Left ventricle myocardium inferior (tissue), 1 donor: ENCODE measurements at regions not wholly inside any gene's neighbourhood (a gene's known extent, or its start where the extent isn't known, plus 50 kb on each side); places are given as distances from the start of the nearest gene placed in this dataset.

Experiments used
- DNase-seq: peaks from one replicate; pipeline ENCODE4 v3.0.0-alpha.2; 2020
- H3K27ac ChIP-seq: fragments of 200-600 bp; replicated peaks from 2 replicates; pipeline ENCODE4 v1.8.0; 2021
- H3K27me3 ChIP-seq: fragments of 200-600 bp; 2 replicates; pipeline ENCODE4 v1.8.0; 2021; ENCODE audit warnings: low read depth
- H3K36me3 ChIP-seq: fragments of 200-600 bp; 2 replicates; pipeline ENCODE4 v1.8.0; 2021
- H3K4me1 ChIP-seq: fragments of 200-600 bp; 2 replicates; pipeline ENCODE4 v1.8.0; 2021
- H3K4me3 ChIP-seq: fragments of 200-600 bp; 2 replicates; pipeline ENCODE4 v1.8.0; 2021; ENCODE audit warnings: mild to moderate bottlenecking, moderate library complexity
- H3K9me3 ChIP-seq: fragments of 200-600 bp; replicated peaks from 2 replicates; pipeline ENCODE4 v1.8.0; 2021
- CTCF ChIP-seq: fragments of 200-600 bp; IDR thresholded peaks from 2 replicates; pipeline ENCODE4 v1.8.0; 2021; ENCODE audit warnings: antibody characterized with exemption, mild to moderate bottlenecking, borderline replicate concordance
- intact Hi-C: fragments of 100-400 bp; cut with micrococcal nuclease; formaldehyde crosslinking; loops from one replicate; pipeline ENCODE4 v1.11.0; 2022
- donor health status: DM: no; HTN: yes; CAD: no; lungs with severe emphysema.

GRCh38 chr12:74971201-74971600 lies 238.4 kb downstream of the KCNC2 start:
- intact Hi-C loops: no loop called here
- peaks cover 15% of the 10 kb centered on the region for H3K9me3 ChIP-seq
- no peak for TF ChIP-seq CTCF

GRCh38 chr12:74977832-74978481 lies 231.7 kb downstream of the KCNC2 start:
- intact Hi-C loops: no loop called here
- Histone ChIP-seq H3K4me1 (no peaks in the 10 kb centered on the region), H3K27me3 (no peaks in the 10 kb centered on the region), H3K4me3 (no peak overlapping the region), H3K27ac (no peak overlapping the region), H3K9me3 (no peaks in the 10 kb centered on the region), H3K36me3 (no peaks in the 10 kb centered on the region)
- TF ChIP-seq CTCF: no peak
- no peak for DNase-seq

More at GRCh38 chr12:74971201-74971600, 238.4 kb downstream of the KCNC2 start:
- no peak overlapping the region for H3K27ac ChIP-seq
- no peaks in the 10 kb centered on the region for H3K4me1 ChIP-seq
- no peaks in the 10 kb centered on the region for H3K36me3 ChIP-seq
- no peaks in the 10 kb centered on the region for H3K27me3 ChIP-seq
- no peak overlapping the region for H3K4me3 ChIP-seq
- DNase-seq: no peak

- no peaks in the 10 kb centered on the region for H3K27me3 ChIP-seq
- DNase-seq: no peak
- H3K36me3 ChIP-seq: no peaks in the 10 kb centered on the region
- no peaks in the 10 kb centered on the region for H3K4me1 ChIP-seq
- intact Hi-C loops: no loop called here
- TF ChIP-seq CTCF: no peak
- H3K9me3 ChIP-seq: no peaks in the 10 kb centered on the region
- no peak overlapping the region for H3K4me3 ChIP-seq
- no peak overlapping the region for H3K27ac ChIP-seq
Observed at GRCh38 chr12:74980510-74980909, 229.1 kb downstream of the KCNC2 start.

GRCh38 chr12:74981541-74981940 lies 228.1 kb downstream of the KCNC2 start:
- DNase-seq: no peak

GRCh38 chr12:74983917-74984316 lies 225.7 kb downstream of the KCNC2 start:
- TF ChIP-seq CTCF: no peak
- H3K4me1 ChIP-seq: no peaks in the 10 kb centered on the region
- no peaks in the 10 kb centered on the region for H3K36me3 ChIP-seq
- intact Hi-C loops: no loop called here
- H3K27me3 ChIP-seq: no peaks in the 10 kb centered on the region
- DNase-seq: no peak
- H3K27ac ChIP-seq: no peak overlapping the region
- H3K9me3 ChIP-seq: no peaks in the 10 kb centered on the region
- no peak overlapping the region for H3K4me3 ChIP-seq

More at GRCh38 chr12:74981541-74981940, 228.1 kb downstream of the KCNC2 start:
- Histone ChIP-seq H3K9me3 (no peaks in the 10 kb centered on the region), H3K4me1 (no peaks in the 10 kb centered on the region), H3K27ac (no peak overlapping the region), H3K4me3 (no peak overlapping the region), H3K36me3 (no peaks in the 10 kb centered on the region), H3K27me3 (no peaks in the 10 kb centered on the region)
- intact Hi-C loops: no loop called here
- TF ChIP-seq CTCF: no peak
